Upper lobe of left lung (tissue), 6 donors: ENCODE measurements at regions not wholly inside any gene's neighbourhood (a gene's known extent, or its start where the extent isn't known, plus 50 kb on each side); places are given as distances from the start of the nearest gene placed in this dataset.
A peak's percentile ranks its signal among the peaks of the same experiment; 100 is the strongest.
"Not testable (repeated sequence)": the region's sequence is repeated elsewhere in the genome, so short reads cannot be mapped to it uniquely, and the experiment has no call there.

ENCODE experiments used
- ATAC-seq, 2 donors: fragments of 200-7000 bp; cut with Tn5 transposase; one replicate each; pipeline ENCODE4 v1.9.1; 2022; ENCODE audit warnings: mild to moderate bottlenecking in 2 of 2, moderate library complexity in 2 of 2; ENCODE audit not compliant: low FRiP score in 2 of 2
- DNase-seq, 2 donors: peaks; one replicate each; pipeline ENCODE4 v3.0.0-alpha.2; 2019 to 2020
- H3K27ac ChIP-seq, 4 donors: fragments of 200-600 bp; sonication (generic); one replicate each; pipeline ENCODE4 v1.5.1; 2016 to 2019
- H3K27me3 ChIP-seq, 4 donors: fragments of 200-600 bp; sonication (generic); one replicate each; pipeline ENCODE4 v1.5.1; 2017 to 2019
- H3K36me3 ChIP-seq, 4 donors: fragments of 200-600 bp; sonication (generic); one replicate each; pipeline ENCODE4 v1.5.1; 2016 to 2019
- H3K4me1 ChIP-seq, 4 donors: fragments of 200-600 bp; sonication (generic); one replicate each; pipeline ENCODE4 v1.5.1; 2018 to 2019
- H3K4me3 ChIP-seq, 4 donors: fragments of 200-600 bp; sonication (generic); one replicate each; pipeline ENCODE4 v1.5.1; 2017 to 2019; ENCODE audit warnings: mild to moderate bottlenecking in 2 of 4, moderate library complexity in 1 of 4
- H3K9me3 ChIP-seq, 4 donors: fragments of 200-600 bp; sonication (generic); one replicate each; pipeline ENCODE4 v1.5.1; 2018 to 2019
- EP300 ChIP-seq, 4 donors: sonication (generic); formaldehyde crosslinking; IDR thresholded peaks; one replicate each; pipeline ENCODE4 v1.5.1; 2017; ENCODE audit warnings: antibody characterized with exemption in 4 of 4, control low read depth in 2 of 4
- POLR2A ChIP-seq, 4 donors: fragments of 450-650 bp; IDR thresholded peaks; one replicate each; pipeline ENCODE4 v1.5.1; 2016 to 2017; ENCODE audit warnings: antibody characterized with exemption in 4 of 4, mild to moderate bottlenecking in 2 of 4
- POLR2AphosphoS5 ChIP-seq, 2 donors: sonication (generic); formaldehyde crosslinking; IDR thresholded peaks; one replicate each; pipeline ENCODE4 v1.5.1; 2017; ENCODE audit warnings: antibody characterized with exemption in 2 of 2
- WGBS, 2 donors: methylation state at CpG; one replicate each; pipeline ENCODE4 v1.1.5; 2017 to 2018; 5-methylcytosine and 5-hydroxymethylcytosine counted together
- TF ChIP-seq, protein P1 (sequence below), 6 experiments: fragments of 450-650 bp in 4 of 6; fragments of 200-600 bp in 2 of 6; sonication (generic) in 2 of 6; IDR thresholded peaks; one replicate each; pipeline ENCODE4 v1.5.1; 2016 to 2019; ENCODE audit warnings: antibody characterized with exemption in 6 of 6
- donor health status: DM: no; HTN: no; CAD: no; lungs with moderate emphysema.
- donor health status: DM: no; HTN: yes; CAD: no; lungs with severe emphysema.

- not testable (repeated sequence) for H3K27ac ChIP-seq, DNase-seq, H3K4me1 ChIP-seq, H3K9me3 ChIP-seq, H3K36me3 ChIP-seq, H3K4me3 ChIP-seq, H3K27me3 ChIP-seq
- WGBS, 2 donors, result 100% methylated on average over 2 of the region's 24 CpGs; no CpG with 5 or more reads in 1 of the 2 donors
- peak in 1 of 2 donors; percentile 22 for ATAC-seq
These were observed 125.3 kb upstream of the PRKX start for GRCh38 chrX:3838754-3839153.

- DNase-seq, H3K9me3 ChIP-seq, H3K27me3 ChIP-seq, H3K4me3 ChIP-seq, H3K4me1 ChIP-seq, H3K36me3 ChIP-seq, ATAC-seq, H3K27ac ChIP-seq: not testable (repeated sequence)
- WGBS, 2 donors, result 98% methylated on average over 22 of the region's 58 CpGs; no CpG with 5 or more reads in 1 of the 2 donors
These were observed 124.7 kb upstream of the PRKX start for GRCh38 chrX:3837958-3838643.

DNA sequence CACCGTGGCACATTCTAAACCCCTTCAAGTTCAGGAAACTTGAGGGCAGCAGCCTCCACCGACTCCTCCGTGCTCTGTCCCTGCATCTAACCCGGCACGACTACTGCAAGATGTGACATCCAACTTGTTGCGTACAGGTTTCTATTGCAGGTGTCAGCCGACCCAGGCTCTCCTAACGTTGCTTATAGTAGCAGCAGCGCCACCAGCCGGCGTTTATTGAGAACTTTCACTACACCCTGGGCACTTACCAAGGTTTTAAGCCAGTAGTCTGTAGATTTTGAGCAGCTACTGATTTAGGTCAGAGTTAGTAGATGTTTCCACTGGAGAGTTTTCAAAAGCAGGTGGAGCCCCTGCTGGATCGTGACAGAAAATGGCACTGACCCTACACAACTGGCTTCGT lies 123.8 kb upstream of the PRKX start:
- H3K4me3 ChIP-seq, DNase-seq, H3K27me3 ChIP-seq, H3K4me1 ChIP-seq, H3K27ac ChIP-seq, H3K36me3 ChIP-seq, ATAC-seq, H3K9me3 ChIP-seq: not testable (repeated sequence)
- WGBS, 2 donors, result no CpG with 5 or more reads among the region's 13 CpGs

DNA sequence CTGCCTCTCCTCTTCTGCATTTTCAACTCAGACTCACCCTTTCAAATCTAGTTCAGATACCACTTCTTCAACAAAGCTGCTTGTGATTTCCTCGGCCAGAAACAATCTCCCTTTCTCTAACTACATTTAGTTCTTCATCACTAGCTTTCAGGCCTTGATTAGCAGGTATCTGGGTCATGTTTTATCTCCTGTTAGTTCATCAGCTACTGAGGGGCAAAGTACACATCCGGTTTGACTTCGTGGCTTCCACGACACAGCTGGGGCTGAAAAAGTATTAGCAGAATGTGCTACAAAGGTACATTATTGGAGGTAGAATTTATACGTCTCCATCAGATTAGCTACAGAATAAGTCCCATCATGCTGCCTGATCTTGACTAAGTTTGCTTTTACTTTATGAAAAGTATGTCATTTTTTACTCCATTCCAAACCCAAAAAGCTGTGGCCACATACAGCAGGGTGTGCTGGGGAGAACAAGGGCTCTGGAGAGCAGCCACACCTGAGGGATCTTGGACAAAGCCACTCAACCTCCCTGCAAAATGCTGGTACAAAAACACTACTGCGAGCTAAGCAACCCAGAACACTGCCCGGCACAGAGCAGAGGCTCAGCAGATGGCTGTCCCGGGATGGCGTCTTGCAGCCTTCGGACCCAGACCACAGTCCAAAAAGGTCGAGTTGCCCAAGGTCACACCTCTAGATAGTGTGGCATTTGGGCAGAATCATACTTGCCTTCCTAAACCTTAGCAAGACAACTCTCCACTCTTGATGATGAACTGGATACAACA lies 120.5 kb upstream of the PRKX start:
- not testable (repeated sequence) for H3K4me3 ChIP-seq, H3K27ac ChIP-seq, DNase-seq, H3K27me3 ChIP-seq, H3K36me3 ChIP-seq, ATAC-seq, H3K4me1 ChIP-seq, H3K9me3 ChIP-seq
- no CpG with 5 or more reads among the region's 11 CpGs for WGBS, 2 donors

GRCh38 chrX:3830020-3830419 lies 116.6 kb upstream of the PRKX start:
- H3K9me3 ChIP-seq, H3K27ac ChIP-seq, H3K4me1 ChIP-seq, H3K27me3 ChIP-seq, DNase-seq, ATAC-seq, H3K36me3 ChIP-seq, H3K4me3 ChIP-seq: not testable (repeated sequence)
- 100% methylated on average over 2 of the region's 9 CpGs; no CpG with 5 or more reads in 1 of the 2 donors for WGBS, 2 donors

GRCh38 chrX:3829041-3829531 lies 115.6 kb upstream of the PRKX start:
- not testable (repeated sequence) for ATAC-seq, H3K27me3 ChIP-seq, H3K4me1 ChIP-seq, H3K9me3 ChIP-seq, DNase-seq, H3K36me3 ChIP-seq, H3K4me3 ChIP-seq, H3K27ac ChIP-seq
- WGBS, 2 donors, result 69 to 84% methylated on average over 3 to 5 of the region's 12 CpGs

DNA sequence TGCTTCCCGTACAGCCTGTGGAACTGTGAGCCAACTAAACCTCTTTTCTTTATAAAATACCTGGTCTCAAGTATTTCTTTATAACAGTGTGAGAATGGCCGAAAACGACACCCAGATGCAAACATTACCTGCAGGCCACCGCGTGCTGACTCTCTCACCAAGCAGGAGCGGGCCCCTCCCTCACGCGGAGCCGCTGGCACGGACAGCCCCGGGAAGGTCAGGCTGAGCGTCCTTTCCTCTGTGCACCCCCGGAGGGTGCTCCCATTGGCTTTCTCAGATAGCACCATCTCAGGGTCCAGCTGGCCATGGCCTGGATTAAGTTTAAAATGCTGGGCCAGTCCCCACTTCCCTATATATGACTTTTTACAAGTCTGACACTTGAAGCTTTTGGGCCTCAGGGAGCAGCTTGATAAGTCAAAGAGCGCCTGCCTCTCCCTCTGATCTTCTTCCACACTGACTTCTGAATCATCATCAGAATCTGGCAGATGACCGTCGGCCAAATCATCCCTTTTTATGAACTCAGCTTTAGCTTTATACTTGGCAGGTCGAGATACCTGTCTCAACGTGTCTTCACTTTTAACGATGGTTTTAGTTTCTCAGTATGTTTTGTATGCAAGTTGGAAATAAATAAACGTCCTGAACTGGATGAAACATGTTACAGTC lies 115.1 kb upstream of the PRKX start:
- not testable (repeated sequence) for H3K4me1 ChIP-seq, H3K36me3 ChIP-seq, H3K27ac ChIP-seq, DNase-seq, H3K9me3 ChIP-seq, H3K4me3 ChIP-seq, ATAC-seq, H3K27me3 ChIP-seq
- WGBS, 2 donors, result 90% methylated on average over 17 of the region's 20 CpGs; no CpG with 5 or more reads in 1 of the 2 donors

DNA sequence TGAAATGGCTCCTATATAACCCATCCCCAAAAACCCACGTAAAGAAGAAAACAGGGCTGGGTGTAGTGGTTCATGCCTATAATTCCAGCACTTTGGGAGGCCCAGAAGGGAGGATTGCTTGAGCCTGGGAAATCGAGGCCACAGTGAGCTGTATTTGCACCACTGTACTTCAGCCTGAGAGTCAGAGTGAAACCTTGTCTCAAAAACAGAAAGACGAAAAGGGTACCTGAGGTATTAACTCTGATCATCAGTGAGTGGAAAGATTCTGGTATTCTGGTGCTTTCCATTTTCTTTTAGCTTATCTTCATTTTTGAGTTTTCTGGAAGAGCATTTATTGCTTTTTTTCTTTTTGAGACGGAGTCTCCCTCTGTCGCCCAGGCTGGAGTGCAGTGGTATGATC lies 110.6 kb upstream of the PRKX start:
- not testable (repeated sequence) for H3K4me3 ChIP-seq, H3K36me3 ChIP-seq, DNase-seq, H3K27ac ChIP-seq, ATAC-seq, H3K27me3 ChIP-seq, H3K4me1 ChIP-seq, H3K9me3 ChIP-seq
- no CpG with 5 or more reads among the region's 5 CpGs for WGBS, 2 donors

DNA sequence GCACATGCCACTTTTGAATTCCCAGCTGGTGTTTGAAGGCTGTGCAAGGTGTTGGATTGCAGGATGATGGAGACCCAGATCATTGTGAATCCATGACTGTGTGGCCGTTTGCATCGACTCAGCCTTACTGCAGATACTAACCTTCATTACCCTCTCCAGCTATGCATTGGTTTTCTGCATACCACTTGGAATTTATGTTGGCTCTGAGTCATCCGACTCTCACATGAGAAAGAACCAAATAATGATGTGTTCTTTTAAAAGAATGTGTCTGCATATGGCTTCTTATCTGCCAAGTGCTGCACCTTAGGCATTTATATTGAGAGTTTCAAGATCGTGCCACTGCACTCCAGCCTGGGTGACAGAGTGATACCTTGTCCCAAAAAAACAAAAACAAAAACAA lies 106.7 kb upstream of the PRKX start:
- no peaks in the 10 kb centered on the region for H3K27me3 ChIP-seq
- ATAC-seq (no peak), DNase-seq (no peak)
- H3K9me3 ChIP-seq, result no peaks in the 10 kb centered on the region
- H3K4me3 ChIP-seq, result no peak overlapping the region
- H3K36me3 ChIP-seq, result peaks cover 0 to 3% (median 0%) of the 10 kb centered on the region in 4 donors
- TF ChIP-seq EP300 (IDR thresholded peaks at IDR 0.05), result no peak
- TF ChIP-seq, protein P1, sequence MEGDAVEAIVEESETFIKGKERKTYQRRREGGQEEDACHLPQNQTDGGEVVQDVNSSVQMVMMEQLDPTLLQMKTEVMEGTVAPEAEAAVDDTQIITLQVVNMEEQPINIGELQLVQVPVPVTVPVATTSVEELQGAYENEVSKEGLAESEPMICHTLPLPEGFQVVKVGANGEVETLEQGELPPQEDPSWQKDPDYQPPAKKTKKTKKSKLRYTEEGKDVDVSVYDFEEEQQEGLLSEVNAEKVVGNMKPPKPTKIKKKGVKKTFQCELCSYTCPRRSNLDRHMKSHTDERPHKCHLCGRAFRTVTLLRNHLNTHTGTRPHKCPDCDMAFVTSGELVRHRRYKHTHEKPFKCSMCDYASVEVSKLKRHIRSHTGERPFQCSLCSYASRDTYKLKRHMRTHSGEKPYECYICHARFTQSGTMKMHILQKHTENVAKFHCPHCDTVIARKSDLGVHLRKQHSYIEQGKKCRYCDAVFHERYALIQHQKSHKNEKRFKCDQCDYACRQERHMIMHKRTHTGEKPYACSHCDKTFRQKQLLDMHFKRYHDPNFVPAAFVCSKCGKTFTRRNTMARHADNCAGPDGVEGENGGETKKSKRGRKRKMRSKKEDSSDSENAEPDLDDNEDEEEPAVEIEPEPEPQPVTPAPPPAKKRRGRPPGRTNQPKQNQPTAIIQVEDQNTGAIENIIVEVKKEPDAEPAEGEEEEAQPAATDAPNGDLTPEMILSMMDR (IDR thresholded peaks at IDR 0.05), result no peak
- no peak for TF ChIP-seq POLR2AphosphoS5 (IDR thresholded peaks at IDR 0.05)
- no peak for TF ChIP-seq POLR2A (IDR thresholded peaks at IDR 0.05)
- no peak overlapping the region for H3K27ac ChIP-seq
- H3K4me1 ChIP-seq, result peaks cover 0 to 11% (median 5%) of the 10 kb centered on the region in 4 donors
- whole genome bisulfite sequencing, 2 donors, result 85 to 93% methylated on average over 3 to 4 of the region's 4 CpGs

GRCh38 chrX:3817480-3817879 lies 104.0 kb upstream of the PRKX start:
- not testable (repeated sequence) for DNase-seq, H3K36me3 ChIP-seq, H3K27me3 ChIP-seq, H3K9me3 ChIP-seq, ATAC-seq, H3K4me3 ChIP-seq, H3K27ac ChIP-seq
- WGBS, 2 donors, result 93 to 94% methylated on average over 4 to 5 of the region's 5 CpGs
- peaks cover 0 to 20% (median 9%) of the 10 kb centered on the region in 4 donors for H3K4me1 ChIP-seq
